Fibroblast of upper back skin (primary cell): ENCODE measurements at regions not wholly inside any gene's neighbourhood (a gene's known extent, or its start where the extent isn't known, plus 50 kb on each side); places are given as distances from the start of the nearest gene placed in this dataset.

Experiments
- DNase-seq: peaks from one replicate; pipeline ENCODE4 v3.0.0-alpha.2; 2013

GRCh38 chr21:38875694-38876492 is 70.2 kb downstream of the ETS2 start:
- DNase-seq: no peak
